Right lobe of liver (tissue), 6 donors: ENCODE measurements at regions not wholly inside any gene's neighbourhood (a gene's known extent, or its start where the extent isn't known, plus 50 kb on each side); places are given as distances from the start of the nearest gene placed in this dataset.

Experiments
- ATAC-seq, 4 donors: fragments of 200-7000 bp; cut with Tn5 transposase; one replicate each; pipeline ENCODE4 v1.9.1; 2020; ENCODE audit warnings: mild to moderate bottlenecking in 4 of 4, moderate library complexity in 4 of 4
- DNase-seq, 3 donors: peaks; one replicate each; pipeline ENCODE4 v3.0.0-alpha.2; 2020
- H3K27ac ChIP-seq, 3 donors: fragments of 200-600 bp; one replicate each; pipeline ENCODE4 v1.8.0; 2022
- H3K27me3 ChIP-seq, 2 donors: fragments of 200-600 bp; one replicate each; pipeline ENCODE4 v1.8.0; 2022
- H3K36me3 ChIP-seq, 4 donors: fragments of 200-600 bp; sonication (generic) in 1 of 4; one replicate each; pipeline versions ENCODE4 v1.5.1 to v1.8.0; 2017 to 2022; ENCODE audit warnings: control low read depth in 1 of 4
- H3K4me1 ChIP-seq, 4 donors: fragments of 200-600 bp; sonication (generic) in 1 of 4; one replicate each; pipeline versions ENCODE4 v1.5.1 to v1.8.0; 2017 to 2022; ENCODE audit warnings: control low read depth in 1 of 4
- H3K4me3 ChIP-seq, 3 donors: fragments of 200-600 bp; one replicate each; pipeline ENCODE4 v1.8.0; 2022
- H3K9me3 ChIP-seq, 4 donors: fragments of 200-600 bp; sonication (generic) in 1 of 4; one replicate each; pipeline versions ENCODE4 v1.5.1 to v1.8.0; 2017 to 2022; ENCODE audit warnings: control low read depth in 1 of 4
- CTCF ChIP-seq, 4 donors: fragments of 200-600 bp in 3 of 4; fragments of 450-650 bp in 1 of 4; IDR thresholded peaks; one replicate each; pipeline versions ENCODE4 v1.5.1 to v1.8.0; 2016 to 2022; ENCODE audit warnings: antibody characterized with exemption in 4 of 4, mild to moderate bottlenecking in 2 of 4
- POLR2A ChIP-seq: fragments of 450-650 bp; IDR thresholded peaks from one replicate; pipeline ENCODE4 v1.6.1; 2017; ENCODE audit warnings: antibody characterized with exemption, mild to moderate bottlenecking
- WGBS: methylation state at CpG from one replicate; pipeline ENCODE4 v1.1.6; 2018; ENCODE audit warnings: low coverage, low lambda C conversion rate; ENCODE audit not compliant: insufficient coverage; ENCODE audit errors: missing lambda C conversion rate; 5-methylcytosine and 5-hydroxymethylcytosine counted together
- intact Hi-C, 2 donors: fragments of 100-400 bp; cut with DNase I; formaldehyde crosslinking; loops; one replicate each; pipeline versions ENCODE4 v1.11.2 to v1.14.1; 2022
- donor health status: DM: no; HTN: yes; CAD: no.
- donor health status: DM: no; HTN: no; CAD: no.
- donor health status: DM: no; HTN: no; CAD: no.
- donor health status: DM: no; HTN: yes; CAD: no.
- donor health status: DM: no; HTN: yes; CAD: no.

GRCh38 chr7:121521711-121522400 lies 125.7 kb upstream of the FAM3C start:
- Histone ChIP-seq H3K27me3 (no peaks in the 10 kb centered on the region), H3K4me1 (no peaks in the 10 kb centered on the region), H3K9me3 (no peaks in the 10 kb centered on the region), H3K36me3 (no peaks in the 10 kb centered on the region), H3K27ac (no peak overlapping the region), H3K4me3 (no peak overlapping the region)
- ATAC-seq (no peak), DNase-seq (no peak)
- intact Hi-C loops = no loop called here
- TF ChIP-seq POLR2A = no peak
- no peak for TF ChIP-seq CTCF (IDR thresholded peaks at IDR 0.05)
- WGBS = 55% methylated on average over 3 of the region's 3 CpGs

- no peaks in the 10 kb centered on the region for H3K9me3 ChIP-seq
- no peaks in the 10 kb centered on the region for H3K4me1 ChIP-seq
- DNase-seq = no peak
- no peak overlapping the region for H3K27ac ChIP-seq
- H3K27me3 ChIP-seq = no peaks in the 10 kb centered on the region
- no peak for ATAC-seq
- H3K4me3 ChIP-seq = no peak overlapping the region
- 38% methylated on average over 1 of the region's 1 CpG for WGBS
- TF ChIP-seq CTCF (IDR thresholded peaks at IDR 0.05) = no peak
- no peak for TF ChIP-seq POLR2A
- no peaks in the 10 kb centered on the region for H3K36me3 ChIP-seq
- intact Hi-C loops = no loop called here
Measured at GRCh38 chr7:121520911-121521310, 124.8 kb upstream of the FAM3C start.

GRCh38 chr7:121519548-121520521 lies 123.7 kb upstream of the FAM3C start:
- H3K27ac ChIP-seq = no peak overlapping the region
- DNase-seq (no peak), ATAC-seq (peak in 2 of 4 donors; percentile 46 to 54)
- no peaks in the 10 kb centered on the region for H3K4me1 ChIP-seq
- H3K36me3 ChIP-seq = no peaks in the 10 kb centered on the region
- TF ChIP-seq POLR2A = no peak
- TF ChIP-seq CTCF (IDR thresholded peaks at IDR 0.05) = no peak
- intact Hi-C loops = no loop called here
- H3K4me3 ChIP-seq = no peak overlapping the region
- 74% methylated on average over 10 of the region's 10 CpGs for WGBS
- no peaks in the 10 kb centered on the region for H3K9me3 ChIP-seq
- no peaks in the 10 kb centered on the region for H3K27me3 ChIP-seq

GRCh38 chr7:121517591-121517990 lies 121.5 kb upstream of the FAM3C start:
- H3K36me3 ChIP-seq = no peaks in the 10 kb centered on the region
- H3K4me1 ChIP-seq = no peaks in the 10 kb centered on the region
- no peak for TF ChIP-seq POLR2A
- no peak for TF ChIP-seq CTCF (IDR thresholded peaks at IDR 0.05)

More at GRCh38 chr7:121517591-121517990, 121.5 kb upstream of the FAM3C start:
- intact Hi-C loops = no loop called here
- H3K27me3 ChIP-seq = no peaks in the 10 kb centered on the region
- H3K4me3 ChIP-seq = no peak overlapping the region
- no peak for DNase-seq
- ATAC-seq = no peak
- H3K9me3 ChIP-seq = no peaks in the 10 kb centered on the region
- 51% methylated on average over 2 of the region's 2 CpGs for WGBS
- H3K27ac ChIP-seq = no peak overlapping the region
